ENCODE measurements at regions not wholly inside any gene's neighbourhood (a gene's known extent, or its start where the extent isn't known, plus 50 kb on each side); places are given as distances from the start of the nearest gene placed in this dataset.

DNA sequence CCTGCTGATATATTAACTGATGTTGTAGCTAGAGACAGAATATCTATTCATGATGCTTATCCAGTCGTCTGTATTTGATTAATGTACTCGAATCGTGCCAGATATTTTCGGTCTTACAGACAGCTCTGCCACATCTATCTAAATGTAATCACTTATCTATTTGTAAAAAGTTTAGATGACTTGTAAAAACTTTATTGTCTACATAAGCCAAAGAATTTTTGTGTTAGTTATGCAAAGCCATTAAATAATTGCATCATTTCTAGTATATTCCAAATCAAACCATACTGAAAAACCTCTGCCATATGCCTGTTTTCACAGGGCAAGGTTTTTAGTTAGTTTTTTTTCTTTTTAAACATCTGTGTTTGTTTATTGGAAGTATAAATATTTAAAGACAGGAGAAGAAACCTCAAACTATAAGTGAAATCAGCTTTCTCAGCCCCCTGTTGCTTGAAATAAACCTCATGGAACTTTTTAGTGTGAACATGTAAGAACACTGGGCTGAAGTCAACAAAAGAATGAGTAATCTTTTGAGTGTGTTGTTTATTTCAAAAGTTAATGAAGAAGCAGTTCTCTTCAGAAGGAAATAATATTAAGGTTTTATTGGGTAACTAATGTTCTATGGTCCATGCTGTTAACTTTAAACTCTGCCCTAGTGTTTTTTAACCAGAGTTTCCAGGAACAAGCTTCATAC is 657.6 kb upstream of the SYT4 start:
- TF ChIP-seq EZH2 (IDR thresholded peaks at IDR 0.05; ENCODE audit: borderline replicate concordance, insufficient read depth, low read depth, low read length, poor library complexity, severe bottlenecking) = no peak
- TF ChIP-seq, protein P1, sequence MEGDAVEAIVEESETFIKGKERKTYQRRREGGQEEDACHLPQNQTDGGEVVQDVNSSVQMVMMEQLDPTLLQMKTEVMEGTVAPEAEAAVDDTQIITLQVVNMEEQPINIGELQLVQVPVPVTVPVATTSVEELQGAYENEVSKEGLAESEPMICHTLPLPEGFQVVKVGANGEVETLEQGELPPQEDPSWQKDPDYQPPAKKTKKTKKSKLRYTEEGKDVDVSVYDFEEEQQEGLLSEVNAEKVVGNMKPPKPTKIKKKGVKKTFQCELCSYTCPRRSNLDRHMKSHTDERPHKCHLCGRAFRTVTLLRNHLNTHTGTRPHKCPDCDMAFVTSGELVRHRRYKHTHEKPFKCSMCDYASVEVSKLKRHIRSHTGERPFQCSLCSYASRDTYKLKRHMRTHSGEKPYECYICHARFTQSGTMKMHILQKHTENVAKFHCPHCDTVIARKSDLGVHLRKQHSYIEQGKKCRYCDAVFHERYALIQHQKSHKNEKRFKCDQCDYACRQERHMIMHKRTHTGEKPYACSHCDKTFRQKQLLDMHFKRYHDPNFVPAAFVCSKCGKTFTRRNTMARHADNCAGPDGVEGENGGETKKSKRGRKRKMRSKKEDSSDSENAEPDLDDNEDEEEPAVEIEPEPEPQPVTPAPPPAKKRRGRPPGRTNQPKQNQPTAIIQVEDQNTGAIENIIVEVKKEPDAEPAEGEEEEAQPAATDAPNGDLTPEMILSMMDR (IDR thresholded peaks at IDR 0.05) = no peak
- Histone ChIP-seq H3K9ac (ENCODE audit: low read length) (no peak overlapping the region), H3K4me1 (ENCODE audit: control insufficient read depth in 2 of 2, insufficient read depth in 2 of 2, low read length in 2 of 2) (no peaks in the 10 kb centered on the region), H3K27ac (ENCODE audit: low read length in 2 of 2) (no peak overlapping the region), H3K4me2 (replicated peaks; ENCODE audit: low read depth, low read length, poor library complexity, severe bottlenecking) (no peak overlapping the region), H4K20me1 (ENCODE audit: control insufficient read depth, insufficient read depth, low read length, poor library complexity, severe bottlenecking) (no peaks in the 10 kb centered on the region), H3K9me3 (ENCODE audit: control extremely low read depth in 1 of 3, control insufficient read depth in 2 of 3, insufficient read depth in 1 of 3, low read length in 2 of 3) (no peaks in the 10 kb centered on the region), H3K4me3 (ENCODE audit: control extremely low read depth in 1 of 5, extremely low read depth in 1 of 5, insufficient read depth in 1 of 5, low read depth in 2 of 5, low read length in 4 of 5) (no peak overlapping the region), H2AFZ (ENCODE audit: insufficient read depth, low read depth, low read length, poor library complexity, severe bottlenecking) (no peak overlapping the region), H3K36me3 (replicated peaks in 1 of 2; ENCODE audit: control extremely low read depth in 1 of 2, control insufficient read depth in 1 of 2, extremely low read depth in 1 of 2, insufficient read depth in 2 of 2, low read length in 1 of 2) (no peaks in the 10 kb centered on the region), H3K27me3 (replicated peaks in 1 of 4; ENCODE audit: control extremely low read depth in 1 of 4, control insufficient read depth in 3 of 4, insufficient read depth in 4 of 4, low read length in 3 of 4) (no peaks in the 10 kb centered on the region), H3K79me2 (ENCODE audit: control insufficient read depth, insufficient read depth, low read length) (no peaks in the 10 kb centered on the region)
- ChIA-PET CTCF (no interaction called here), POLR2A (no interaction called here)
- ATAC-seq (ENCODE audit: low read depth) = no peak
- no peak for DNase-seq
- intact Hi-C loops (cut with micrococcal nuclease) = no loop called here
- Mint-ChIP-seq H3K4me1 (no peaks in the 10 kb centered on the region), H3K9me3 (ENCODE audit: insufficient read depth) (no peaks in the 10 kb centered on the region), H3K27me3 (no peaks in the 10 kb centered on the region), H3K4me3 (no peak overlapping the region), H3K27ac (no peak overlapping the region)
- no CpG with 5 or more reads among the region's 4 CpGs for WGBS (ENCODE audit: insufficient coverage)

DNA sequence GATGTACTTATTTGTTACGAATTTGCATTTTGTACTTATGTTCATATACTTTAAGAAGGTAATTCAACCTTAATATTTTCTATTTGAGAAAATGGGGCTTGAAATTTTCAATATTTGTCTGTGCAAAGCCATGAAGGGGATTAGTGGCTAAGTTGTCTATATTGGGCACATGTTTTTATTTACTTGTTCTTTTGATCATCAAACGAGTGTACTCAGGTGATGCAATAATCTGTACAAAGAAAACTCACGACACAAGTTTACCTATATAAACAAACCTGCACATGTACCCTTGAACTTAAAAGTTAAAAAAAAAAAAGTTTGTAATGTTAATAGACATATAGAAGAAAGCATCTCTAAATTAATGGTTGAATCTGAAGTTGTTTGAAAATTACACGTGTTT is 658.9 kb upstream of the SYT4 start:
- H3K27me3 ChIP-seq (replicated peaks in 1 of 4; ENCODE audit: control extremely low read depth in 1 of 4, control insufficient read depth in 3 of 4, insufficient read depth in 4 of 4, low read length in 3 of 4) = no peaks in the 10 kb centered on the region
- no peaks in the 10 kb centered on the region for H4K20me1 ChIP-seq (ENCODE audit: control insufficient read depth, insufficient read depth, low read length, poor library complexity, severe bottlenecking)
- ChIA-PET CTCF (no interaction called here), POLR2A (no interaction called here)
- no peak overlapping the region for H2AFZ ChIP-seq (ENCODE audit: insufficient read depth, low read depth, low read length, poor library complexity, severe bottlenecking)
- no peaks in the 10 kb centered on the region for H3K36me3 ChIP-seq (replicated peaks in 1 of 2; ENCODE audit: control extremely low read depth in 1 of 2, control insufficient read depth in 1 of 2, extremely low read depth in 1 of 2, insufficient read depth in 2 of 2, low read length in 1 of 2)
- WGBS (ENCODE audit: insufficient coverage) = no CpG with 5 or more reads among the region's 4 CpGs
- TF ChIP-seq, protein P1 (IDR thresholded peaks at IDR 0.05) = no peak
- no peak for TF ChIP-seq EZH2 (IDR thresholded peaks at IDR 0.05; ENCODE audit: borderline replicate concordance, insufficient read depth, low read depth, low read length, poor library complexity, severe bottlenecking)
- no peaks in the 10 kb centered on the region for H3K4me1 ChIP-seq (ENCODE audit: control insufficient read depth in 2 of 2, insufficient read depth in 2 of 2, low read length in 2 of 2)
- H3K4me2 ChIP-seq (replicated peaks; ENCODE audit: low read depth, low read length, poor library complexity, severe bottlenecking) = no peak overlapping the region
- no peaks in the 10 kb centered on the region for H3K79me2 ChIP-seq (ENCODE audit: control insufficient read depth, insufficient read depth, low read length)
- Mint-ChIP-seq H3K4me1 (no peaks in the 10 kb centered on the region), H3K27me3 (no peaks in the 10 kb centered on the region), H3K27ac (no peak overlapping the region), H3K9me3 (ENCODE audit: insufficient read depth) (no peaks in the 10 kb centered on the region), H3K4me3 (no peak overlapping the region)
- H3K9me3 ChIP-seq (ENCODE audit: control extremely low read depth in 1 of 3, control insufficient read depth in 2 of 3, insufficient read depth in 1 of 3, low read length in 2 of 3) = no peaks in the 10 kb centered on the region
- no peak overlapping the region for H3K4me3 ChIP-seq (ENCODE audit: control extremely low read depth in 1 of 5, extremely low read depth in 1 of 5, insufficient read depth in 1 of 5, low read depth in 2 of 5, low read length in 4 of 5)
- no peak overlapping the region for H3K27ac ChIP-seq (ENCODE audit: low read length in 2 of 2)
- no peak overlapping the region for H3K9ac ChIP-seq (ENCODE audit: low read length)
- ATAC-seq (ENCODE audit: low read depth) (no peak), DNase-seq (no peak)
- intact Hi-C loops (cut with micrococcal nuclease) = no loop called here

All from B cell (primary cell).